Spleen (tissue), 11 donors: ENCODE measurements at regions not wholly inside any gene's neighbourhood (a gene's known extent, or its start where the extent isn't known, plus 50 kb on each side); places are given as distances from the start of the nearest gene placed in this dataset.
"Not testable (repeated sequence)": the region's sequence is repeated elsewhere in the genome, so short reads cannot be mapped to it uniquely, and the experiment has no call there.

Experiments
- DNase-seq: peaks from one replicate; pipeline ENCODE4 v3.0.0-alpha.2; 2020
- H3K27ac ChIP-seq, 8 donors: fragments of 200-600 bp; sonication (generic) in 7 of 8; 1 replicate in 4 of 8; 2 replicates in 4 of 8; pipeline versions ENCODE4 v1.5.0 to v1.8.0; 2016 to 2021; ENCODE audit warnings: inconsistent platforms in 4 of 8, mild to moderate bottlenecking in 4 of 8, moderate library complexity in 1 of 8
- H3K27me3 ChIP-seq, 7 donors: fragments of 200-600 bp; sonication (generic) in 6 of 7; replicated peaks in 1 of 7; 1 replicate in 4 of 7; 2 replicates in 3 of 7; pipeline versions ENCODE4 v1.5.0 to v1.8.0; 2016 to 2021; ENCODE audit warnings: inconsistent platforms in 3 of 7, mild to moderate bottlenecking in 1 of 7
- H3K36me3 ChIP-seq, 6 donors: fragments of 200-600 bp; sonication (generic) in 5 of 6; 1 replicate in 4 of 6; 2 replicates in 2 of 6; pipeline versions ENCODE4 v1.5.0 to v1.8.0; 2016 to 2021; ENCODE audit warnings: inconsistent platforms in 2 of 6
- H3K4me1 ChIP-seq, 6 donors: fragments of 200-600 bp; sonication (generic) in 5 of 6; 1 replicate in 3 of 6; 2 replicates in 3 of 6; pipeline versions ENCODE4 v1.5.0 to v1.8.0; 2016 to 2021; ENCODE audit warnings: inconsistent platforms in 3 of 6
- H3K4me3 ChIP-seq, 8 donors: fragments of 200-600 bp; sonication (generic) in 7 of 8; 1 replicate in 4 of 8; 2 replicates in 4 of 8; pipeline versions ENCODE4 v1.5.0 to v1.8.0; 2016 to 2021; ENCODE audit warnings: inconsistent platforms in 4 of 8, mild to moderate bottlenecking in 4 of 8, moderate library complexity in 2 of 8
- H3K9me3 ChIP-seq, 8 donors: fragments of 200-600 bp; sonication (generic) in 7 of 8; 1 replicate in 4 of 8; 2 replicates in 4 of 8; pipeline versions ENCODE4 v1.5.0 to v1.8.0; 2016 to 2021; ENCODE audit warnings: inconsistent platforms in 4 of 8
- POLR2A ChIP-seq, 3 donors: fragments of 450-650 bp; IDR thresholded peaks; one replicate each; pipeline ENCODE4 v1.5.1; 2017; ENCODE audit warnings: antibody characterized with exemption in 3 of 3, mild to moderate bottlenecking in 1 of 3
- POLR2AphosphoS5 ChIP-seq, 3 donors: sonication (generic); formaldehyde crosslinking; IDR thresholded peaks; one replicate each; pipeline ENCODE4 v1.5.1; 2017; ENCODE audit warnings: antibody characterized with exemption in 3 of 3
- WGBS, 5 donors: extraction: QIAGEN DNeasy Blood & Tissue Kit in 3 of 5; methylation state at CpG; one replicate each; pipeline versions ENCODE4 v1.1.5 to v1.1.7; 2013 to 2018; 5-methylcytosine and 5-hydroxymethylcytosine counted together
- intact Hi-C: fragments of 100-400 bp; cut with DNase I; formaldehyde crosslinking; loops from one replicate; pipeline ENCODE4 v1.15.0; 2023; ENCODE audit warnings: low total_unique reads
- TF ChIP-seq, protein P1 (sequence below), 11 experiments: fragments of 200-600 bp in 7 of 11; fragments of 450-650 bp in 4 of 11; sonication (generic) in 4 of 11; IDR thresholded peaks in 8 of 11; conservative IDR thresholded peaks in 3 of 11; 1 replicate in 7 of 11; 2 replicates in 4 of 11; pipeline versions ENCODE4 v1.4.0 to v1.8.0; 2016 to 2021; ENCODE audit warnings: antibody characterized with exemption in 11 of 11, inconsistent platforms in 4 of 11, mild to moderate bottlenecking in 1 of 11
- donor health status: healthy with polysubstance abuse.
- donor health status: DM: no; HTN: no; CAD: no; lungs with moderate emphysema.
- donor health status: DM: no; HTN: no; CAD: no.
- donor health status: Bipolar disorder and iron deficiency.
- donor health status: healthy.
- donor health status: DM: no; HTN: no; CAD: no.
- donor health status: DM: yes; HTN: yes; CAD: no.

DNA sequence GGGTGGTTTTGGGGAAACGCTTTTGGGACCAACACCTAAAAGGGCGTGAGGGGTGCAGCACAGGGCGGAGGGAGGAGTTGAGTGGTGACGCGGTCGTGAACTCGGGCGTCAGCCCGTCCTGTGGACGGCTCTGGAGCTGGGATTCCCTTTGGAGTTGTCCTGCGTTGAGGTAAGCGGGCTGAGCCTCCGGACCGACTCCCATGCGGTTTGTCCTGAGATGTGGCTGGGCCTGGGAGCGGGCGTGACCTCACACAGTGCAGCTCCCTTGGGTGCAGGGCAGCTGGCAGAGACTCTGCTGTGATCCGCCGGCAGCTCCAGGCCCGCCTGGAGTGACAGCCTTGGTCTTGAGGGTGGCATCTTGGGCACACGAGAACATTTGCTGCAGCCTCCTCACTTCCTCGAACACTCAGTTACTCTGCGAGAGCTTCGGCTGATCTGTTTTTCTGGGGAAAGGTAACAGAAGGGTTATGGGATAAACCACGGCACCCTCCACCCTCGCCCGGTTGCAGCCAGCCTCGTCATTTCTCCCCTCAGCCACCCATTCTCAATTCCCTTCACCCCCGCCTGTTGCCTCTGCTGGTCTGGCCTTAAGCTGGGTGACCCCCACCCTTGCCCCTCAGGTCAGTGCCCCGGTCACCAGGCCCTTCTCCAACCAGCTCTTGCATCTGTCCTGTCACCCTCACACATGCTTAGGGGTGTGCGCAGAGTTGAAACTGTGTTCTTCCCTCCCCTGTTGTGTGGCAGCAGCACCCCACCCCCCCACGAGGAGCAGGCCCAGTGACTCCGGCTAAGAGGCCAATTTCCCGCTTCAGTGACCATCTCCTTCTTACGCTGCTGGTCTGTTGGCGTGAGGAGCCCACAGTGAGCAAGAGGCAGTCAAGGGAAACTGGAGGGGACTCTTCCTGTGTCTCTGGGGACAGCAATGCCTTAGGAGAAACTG, 94.2 kb upstream of the COL5A1 start:
- Histone ChIP-seq H3K27ac (no peak overlapping the region), H3K4me1 (peaks cover 0 to 10% (median 6%) of the 10 kb centered on the region in 6 donors), H3K36me3 (no peaks in the 10 kb centered on the region), H3K27me3 (peaks cover 0 to 43% (median 5%) of the 10 kb centered on the region in 7 donors), H3K4me3 (no peak overlapping the region), H3K9me3 (no peaks in the 10 kb centered on the region)
- peak; percentile 46 for DNase-seq
- WGBS, 5 donors = 88 to 92% (median 90%) methylated on average over 30 to 36 of the region's 36 CpGs
- intact Hi-C loops = no loop called here
- TF ChIP-seq, protein P1, sequence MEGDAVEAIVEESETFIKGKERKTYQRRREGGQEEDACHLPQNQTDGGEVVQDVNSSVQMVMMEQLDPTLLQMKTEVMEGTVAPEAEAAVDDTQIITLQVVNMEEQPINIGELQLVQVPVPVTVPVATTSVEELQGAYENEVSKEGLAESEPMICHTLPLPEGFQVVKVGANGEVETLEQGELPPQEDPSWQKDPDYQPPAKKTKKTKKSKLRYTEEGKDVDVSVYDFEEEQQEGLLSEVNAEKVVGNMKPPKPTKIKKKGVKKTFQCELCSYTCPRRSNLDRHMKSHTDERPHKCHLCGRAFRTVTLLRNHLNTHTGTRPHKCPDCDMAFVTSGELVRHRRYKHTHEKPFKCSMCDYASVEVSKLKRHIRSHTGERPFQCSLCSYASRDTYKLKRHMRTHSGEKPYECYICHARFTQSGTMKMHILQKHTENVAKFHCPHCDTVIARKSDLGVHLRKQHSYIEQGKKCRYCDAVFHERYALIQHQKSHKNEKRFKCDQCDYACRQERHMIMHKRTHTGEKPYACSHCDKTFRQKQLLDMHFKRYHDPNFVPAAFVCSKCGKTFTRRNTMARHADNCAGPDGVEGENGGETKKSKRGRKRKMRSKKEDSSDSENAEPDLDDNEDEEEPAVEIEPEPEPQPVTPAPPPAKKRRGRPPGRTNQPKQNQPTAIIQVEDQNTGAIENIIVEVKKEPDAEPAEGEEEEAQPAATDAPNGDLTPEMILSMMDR (IDR thresholded peaks at IDR 0.05 in 8 of 11, conservative IDR thresholded peaks at IDR 0.05 in 3 of 11) = no peak
- no peak for TF ChIP-seq POLR2AphosphoS5 (IDR thresholded peaks at IDR 0.05)
- no peak for TF ChIP-seq POLR2A (IDR thresholded peaks at IDR 0.05)

DNA sequence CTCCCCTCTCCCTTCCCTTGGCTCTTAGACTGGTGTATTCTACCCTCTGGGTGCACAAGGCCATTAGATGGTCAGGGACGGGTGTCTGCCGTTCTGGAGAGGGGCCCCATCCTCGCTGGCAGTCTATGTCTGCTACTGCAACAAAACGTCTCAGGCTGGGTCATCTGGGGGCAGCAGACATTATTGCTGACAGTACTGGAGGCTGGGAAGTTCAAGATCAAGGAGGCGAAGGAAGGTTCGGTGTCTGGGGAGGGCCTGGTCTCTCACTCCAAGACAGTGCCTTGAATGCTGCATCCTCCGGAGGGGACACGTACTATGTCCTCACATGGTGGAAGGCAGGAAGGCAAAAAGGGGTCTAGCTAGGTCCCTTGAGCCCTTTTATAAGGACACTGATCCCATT, 93.4 kb upstream of the COL5A1 start:
- H3K27me3 ChIP-seq = peaks cover 0 to 50% (median 6%) of the 10 kb centered on the region in 7 donors
- H3K27ac ChIP-seq = no peak overlapping the region
- WGBS, 5 donors = 83 to 92% (median 86%) methylated on average over 8 of the region's 8 CpGs
- peaks cover 0 to 13% (median 6%) of the 10 kb centered on the region in 6 donors for H3K4me1 ChIP-seq
- intact Hi-C loops = no loop called here
- no peaks in the 10 kb centered on the region for H3K36me3 ChIP-seq
- TF ChIP-seq POLR2A (IDR thresholded peaks at IDR 0.05) (no peak), POLR2AphosphoS5 (IDR thresholded peaks at IDR 0.05) (no peak)
- TF ChIP-seq, protein P1 (IDR thresholded peaks at IDR 0.05 in 8 of 11, conservative IDR thresholded peaks at IDR 0.05 in 3 of 11) = no peak
- DNase-seq = peak; percentile 43
- no peaks in the 10 kb centered on the region for H3K9me3 ChIP-seq
- H3K4me3 ChIP-seq = no peak overlapping the region

DNA sequence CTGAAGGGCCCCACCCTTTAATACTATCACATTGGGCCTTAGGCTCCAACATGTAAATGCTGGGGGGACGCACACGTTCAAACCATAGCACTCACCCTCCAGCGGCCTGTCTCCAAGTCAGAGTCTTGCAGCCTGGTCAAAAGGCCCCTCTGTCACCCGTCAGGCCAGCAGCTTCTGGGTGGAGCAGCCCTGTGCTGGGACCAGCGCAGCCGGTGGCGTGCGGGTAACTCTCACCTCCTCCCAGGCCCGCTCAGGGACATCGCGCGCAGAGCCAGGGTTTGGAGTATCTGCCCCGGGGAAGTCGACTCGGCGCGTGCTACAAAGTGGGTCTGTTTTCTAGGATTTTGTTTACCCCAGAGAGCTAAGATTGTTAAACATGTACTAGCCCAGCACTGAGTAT, 93.0 kb upstream of the COL5A1 start:
- Histone ChIP-seq H3K9me3 (no peaks in the 10 kb centered on the region), H3K27ac (no peak overlapping the region), H3K27me3 (peaks cover 0 to 55% (median 6%) of the 10 kb centered on the region in 7 donors), H3K36me3 (no peaks in the 10 kb centered on the region), H3K4me3 (no peak overlapping the region), H3K4me1 (peaks cover 0 to 13% (median 6%) of the 10 kb centered on the region in 6 donors)
- intact Hi-C loops = no loop called here
- DNase-seq = peak; percentile 41
- WGBS, 5 donors = 87 to 93% (median 91%) methylated on average over 16 to 17 of the region's 17 CpGs
- TF ChIP-seq, protein P1 (IDR thresholded peaks at IDR 0.05 in 8 of 11, conservative IDR thresholded peaks at IDR 0.05 in 3 of 11) = no peak
- TF ChIP-seq POLR2AphosphoS5 (IDR thresholded peaks at IDR 0.05) = no peak

DNA sequence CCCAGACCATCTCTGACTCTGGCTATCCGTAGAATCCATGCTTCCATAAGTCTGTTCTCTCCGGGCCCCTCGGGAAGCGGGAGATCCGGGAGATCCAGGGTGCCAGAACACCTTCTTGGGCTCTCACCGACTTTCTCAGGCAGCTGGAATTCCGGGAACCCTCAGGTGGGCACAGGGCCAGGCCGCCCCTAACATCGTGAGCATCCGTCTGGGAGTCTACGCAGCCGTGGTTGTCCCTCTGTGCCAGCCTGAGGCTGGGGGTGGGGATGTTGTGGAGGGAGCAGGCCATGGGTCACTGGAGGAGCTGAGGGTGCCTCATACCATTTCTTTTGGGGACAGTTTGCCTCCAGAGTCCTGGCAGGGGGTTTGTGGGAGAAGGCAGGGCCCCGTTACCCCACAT, 92.3 kb upstream of the COL5A1 start:
- Histone ChIP-seq H3K27me3 (peaks cover 0 to 60% (median 6%) of the 10 kb centered on the region in 7 donors), H3K9me3 (no peaks in the 10 kb centered on the region), H3K4me3 (no peak overlapping the region), H3K4me1 (peaks cover 0 to 13% (median 6%) of the 10 kb centered on the region in 6 donors), H3K36me3 (no peaks in the 10 kb centered on the region), H3K27ac (no peak overlapping the region)
- TF ChIP-seq POLR2A (IDR thresholded peaks at IDR 0.05) = no peak
- TF ChIP-seq, protein P1 (IDR thresholded peaks at IDR 0.05 in 8 of 11, conservative IDR thresholded peaks at IDR 0.05 in 3 of 11) = no peak
- no peak for TF ChIP-seq POLR2AphosphoS5 (IDR thresholded peaks at IDR 0.05)
- intact Hi-C loops = no loop called here
- 81 to 90% (median 86%) methylated on average over 12 to 13 of the region's 13 CpGs for WGBS, 5 donors
- DNase-seq = peak; percentile 19

DNA sequence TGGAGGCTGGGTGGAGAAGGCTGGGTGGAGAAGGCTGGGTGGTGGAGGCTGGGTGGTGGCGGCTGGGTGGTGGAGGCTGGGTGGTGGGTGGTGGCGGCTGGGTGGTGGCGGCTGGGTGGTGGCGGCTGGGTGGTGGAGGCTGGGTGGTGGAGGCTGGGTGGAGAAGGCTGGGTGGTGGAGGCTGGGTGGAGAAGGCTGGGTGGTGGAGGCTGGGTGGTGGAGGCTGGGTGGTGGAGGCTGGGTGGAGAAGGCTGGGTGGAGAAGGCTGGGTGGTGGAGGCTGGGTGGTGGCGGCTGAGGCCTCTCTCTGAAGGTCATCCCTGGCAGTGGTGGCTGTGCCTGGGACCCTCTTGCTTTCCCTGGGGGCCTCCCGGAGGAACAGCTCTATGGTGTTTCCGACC, 91.5 kb upstream of the COL5A1 start:
- H3K36me3 ChIP-seq, H3K9me3 ChIP-seq, H3K27ac ChIP-seq, H3K4me3 ChIP-seq, intact Hi-C loops: not testable (repeated sequence)
- Histone ChIP-seq H3K4me1 (peaks cover 0 to 13% (median 6%) of the 10 kb centered on the region in 6 donors), H3K27me3 (peaks cover 0 to 67% (median 6%) of the 10 kb centered on the region in 7 donors)
- peak; percentile 19 for DNase-seq
- WGBS, 5 donors = 97 to 100% (median 98%) methylated on average over 3 to 7 of the region's 7 CpGs
